Erythroblast (primary cell): ENCODE measurements at regions not wholly inside any gene's neighbourhood (a gene's known extent, or its start where the extent isn't known, plus 50 kb on each side); places are given as distances from the start of the nearest gene placed in this dataset.

Experiments used
- GATA1 ChIP-seq: IDR thresholded peaks from 2 replicates; pipeline ENCODE4 v1.6.1; 2011; ENCODE audit warnings: low read depth, mild to moderate bottlenecking, control low read depth, low read length, moderate library complexity
- POLR2A ChIP-seq: IDR thresholded peaks from 2 replicates; pipeline ENCODE4 v1.6.1; 2011; ENCODE audit warnings: mild to moderate bottlenecking, low read length

GRCh38 chrY:19075471-19076253, 302.1 kb upstream of the HSFY2 start:
- no peak for TF ChIP-seq POLR2A
- no peak for TF ChIP-seq GATA1
